ENCODE measurements at regions not wholly inside any gene's neighbourhood (a gene's known extent, or its start where the extent isn't known, plus 50 kb on each side); places are given as distances from the start of the nearest gene placed in this dataset.

- TF ChIP-seq CHD4 (IDR thresholded peaks at IDR 0.05; ENCODE audit: borderline replicate concordance, low read length) (no peak), ZC3H4 (CRISPR knock-in tag; IDR thresholded peaks at IDR 0.05; ENCODE audit: borderline replicate concordance) (peak; percentile 88), ZNF501 (CRISPR knock-in tag; IDR thresholded peaks at IDR 0.05) (no peak), PRDM4 (CRISPR knock-in tag; IDR thresholded peaks at IDR 0.05; ENCODE audit: borderline replicate concordance) (no peak), JUND (CRISPR knock-in tag; IDR thresholded peaks at IDR 0.05) (no peak), ZFP1 (CRISPR knock-in tag; IDR thresholded peaks at IDR 0.05) (no peak), AGO1 (IDR thresholded peaks at IDR 0.05; ENCODE audit: low read depth, low read length, poor library complexity, severe bottlenecking) (no peak), ZNF83 (CRISPR knock-in tag; IDR thresholded peaks at IDR 0.05; ENCODE audit: borderline replicate concordance) (no peak), FIP1L1 (IDR thresholded peaks at IDR 0.05; ENCODE audit: borderline replicate concordance, insufficient read depth, low read depth, low read length) (0 out of 2 replicates have a peak, but pooled peaks have one; percentile 72), SP2 (CRISPR knock-in tag; IDR thresholded peaks at IDR 0.05) (no peak), ETV5 (CRISPR knock-in tag; IDR thresholded peaks at IDR 0.05; ENCODE audit: borderline replicate concordance) (no peak), ZNF235 (CRISPR knock-in tag; IDR thresholded peaks at IDR 0.05; ENCODE audit: borderline replicate concordance) (peak; percentile 20; the same call in 1 of the 2 replicates), ZNF564 (CRISPR knock-in tag; IDR thresholded peaks at IDR 0.05) (no peak), ZNF619 (CRISPR knock-in tag; IDR thresholded peaks at IDR 0.05) (no peak), ZNF816 (CRISPR knock-in tag; IDR thresholded peaks at IDR 0.05; ENCODE audit: borderline replicate concordance) (0 out of 2 replicates have a peak, but pooled peaks have one; percentile 55), KDM1A (CRISPR knock-in tag; IDR thresholded peaks at IDR 0.05) (no peak), RFXAP (CRISPR knock-in tag; IDR thresholded peaks at IDR 0.05; ENCODE audit: borderline replicate concordance) (no peak), MAZ (IDR thresholded peaks at IDR 0.05; ENCODE audit: borderline replicate concordance, low read depth, low read length) (no peak), MAZ (CRISPR knock-in tag; IDR thresholded peaks at IDR 0.05; ENCODE audit: low read depth) (peak; percentile 63), NR2F6 (IDR thresholded peaks at IDR 0.05) (no peak), NR2F6 (CRISPR knock-in tag; IDR thresholded peaks at IDR 0.05) (0 out of 2 replicates have a peak, but pooled peaks have one; percentile 4), ZNF446 (CRISPR knock-in tag; IDR thresholded peaks at IDR 0.05) (no peak), HOXD1 (CRISPR knock-in tag; IDR thresholded peaks at IDR 0.05) (no peak), ZNF850 (CRISPR knock-in tag; conservative IDR thresholded peaks at IDR 0.05) (no peak), ZBTB7B (CRISPR knock-in tag; IDR thresholded peaks at IDR 0.05) (no peak; the same call in 1 of the 2 replicates)
- TF ChIP-seq, protein P1, sequence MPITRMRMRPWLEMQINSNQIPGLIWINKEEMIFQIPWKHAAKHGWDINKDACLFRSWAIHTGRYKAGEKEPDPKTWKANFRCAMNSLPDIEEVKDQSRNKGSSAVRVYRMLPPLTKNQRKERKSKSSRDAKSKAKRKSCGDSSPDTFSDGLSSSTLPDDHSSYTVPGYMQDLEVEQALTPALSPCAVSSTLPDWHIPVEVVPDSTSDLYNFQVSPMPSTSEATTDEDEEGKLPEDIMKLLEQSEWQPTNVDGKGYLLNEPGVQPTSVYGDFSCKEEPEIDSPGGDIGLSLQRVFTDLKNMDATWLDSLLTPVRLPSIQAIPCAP (CRISPR knock-in tag; IDR thresholded peaks at IDR 0.05; ENCODE audit: low read depth): no peak
- TF ChIP-seq, protein P2, sequence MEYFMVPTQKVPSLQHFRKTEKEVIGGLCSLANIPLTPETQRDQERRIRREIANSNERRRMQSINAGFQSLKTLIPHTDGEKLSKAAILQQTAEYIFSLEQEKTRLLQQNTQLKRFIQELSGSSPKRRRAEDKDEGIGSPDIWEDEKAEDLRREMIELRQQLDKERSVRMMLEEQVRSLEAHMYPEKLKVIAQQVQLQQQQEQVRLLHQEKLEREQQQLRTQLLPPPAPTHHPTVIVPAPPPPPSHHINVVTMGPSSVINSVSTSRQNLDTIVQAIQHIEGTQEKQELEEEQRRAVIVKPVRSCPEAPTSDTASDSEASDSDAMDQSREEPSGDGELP (IDR thresholded peaks at IDR 0.05; ENCODE audit: borderline replicate concordance, low read depth): 0 out of 2 replicates have a peak, but pooled peaks have one; percentile 8
Observed at GRCh38 chr6:27806981-27807440, 105.2 kb downstream of the OR2B2 start (continued).

Measured in HepG2 (cell line).